H1 (cell line): ENCODE measurements at regions not wholly inside any gene's neighbourhood (a gene's known extent, or its start where the extent isn't known, plus 50 kb on each side); places are given as distances from the start of the nearest gene placed in this dataset.

Source experiments
- CTCF ChIA-PET: fragments of 300-600 bp; sonication (Branson Sonifier 250); formaldehyde crosslinking; loops from one replicate; lab custom pipeline; 2021; ENCODE audit not compliant: partially characterized antibody; lab: Charles Lee
- POLR2A ChIA-PET: fragments of 300-600 bp; sonication (Branson Sonifier 250); formaldehyde crosslinking; loops from one replicate; lab custom pipeline; 2021; ENCODE audit warnings: inconsistent platforms; ENCODE audit not compliant: partially characterized antibody; lab: Charles Lee
- DNase-seq, 2 experiments: peaks; one replicate each; pipeline versions ENCODE4 v3.0.0 to v3.0.0-alpha.2; 2010 to 2022; ENCODE audit warnings: low spot score in 2 of 2, low read depth in 1 of 2, mixed read lengths in 1 of 2
- FAIRE-seq: peaks from 2 replicates; lab custom pipeline; 2011; peaks lifted over from hg19 to GRCh38; lab: Jason Lieb, UNC
- H2AFZ ChIP-seq: 2 replicates; pipeline ENCODE4 v1.8.1; 2012; ENCODE audit warnings: low read length, inconsistent platforms
- H2AK5ac ChIP-seq: 2 replicates; pipeline ENCODE4 v1.6.1; 2013; ENCODE audit warnings: low read depth, low read length
- H2BK120ac ChIP-seq: replicated peaks from 2 replicates; pipeline ENCODE3; 2013; ENCODE audit warnings: low read depth, low read length, inconsistent platforms
- H2BK12ac ChIP-seq: 2 replicates; pipeline ENCODE4 v1.6.1; 2013; ENCODE audit warnings: low read depth, low read length
- H2BK15ac ChIP-seq: 2 replicates; pipeline ENCODE4 v1.6.1; 2013; ENCODE audit warnings: low read length
- H2BK20ac ChIP-seq: 2 replicates; pipeline ENCODE4 v1.6.1; 2013; ENCODE audit warnings: low read length
- H2BK5ac ChIP-seq: 2 replicates; pipeline ENCODE4 v1.6.1; 2013; ENCODE audit warnings: low read depth, low read length
- H3K14ac ChIP-seq: 2 replicates; pipeline ENCODE4 v1.6.1; 2013; ENCODE audit warnings: inconsistent platforms; ENCODE audit not compliant: insufficient read length
- H3K18ac ChIP-seq: 2 replicates; pipeline ENCODE4 v1.6.1; 2013; ENCODE audit warnings: low read length; ENCODE audit errors: extremely low read depth
- H3K23ac ChIP-seq: 2 replicates; pipeline ENCODE4 v1.6.1; 2013; ENCODE audit warnings: inconsistent platforms; ENCODE audit not compliant: insufficient read length
- H3K23me2 ChIP-seq: 2 replicates; pipeline ENCODE4 v1.6.1; 2013; ENCODE audit warnings: low read depth, low read length
- H3K27ac ChIP-seq: 2 replicates; pipeline ENCODE4 v1.6.1; 2011; ENCODE audit warnings: low read depth, low read length, inconsistent platforms
- H3K27me3 ChIP-seq, 4 experiments: replicated peaks in 1 of 4; 1 replicate in 1 of 4; 2 replicates in 3 of 4; pipeline versions ENCODE4 v1.6.1 to v1.8.1; 2011 to 2013; ENCODE audit warnings: low read length in 3 of 4, mild to moderate bottlenecking in 3 of 4, inconsistent platforms in 2 of 4, mixed read lengths in 2 of 4, moderate library complexity in 1 of 4; ENCODE audit not compliant: control insufficient read depth in 3 of 4, insufficient read depth in 3 of 4; ENCODE audit errors: extremely low read depth in 1 of 4
- H3K36me3 ChIP-seq, 4 experiments: 2 replicates each; pipeline versions ENCODE4 v1.6.1 to v1.8.1; 2011 to 2013; ENCODE audit warnings: mild to moderate bottlenecking in 4 of 4, low read length in 3 of 4, moderate library complexity in 2 of 4, control low read depth in 1 of 4, inconsistent platforms in 1 of 4; ENCODE audit not compliant: insufficient read depth in 4 of 4, control insufficient read depth in 2 of 4
- H3K4ac ChIP-seq: replicated peaks from 2 replicates; pipeline ENCODE3; 2013; ENCODE audit warnings: low read length, low read depth, mixed read lengths, inconsistent platforms; ENCODE audit not compliant: insufficient read length
- H3K4me1 ChIP-seq, 4 experiments: replicated peaks in 1 of 4; 1 replicate in 1 of 4; 2 replicates in 3 of 4; pipeline versions ENCODE4 v1.6.1 to v1.8.1; 2011 to 2013; ENCODE audit warnings: low read length in 3 of 4, inconsistent platforms in 2 of 4, mixed read lengths in 1 of 4; ENCODE audit not compliant: insufficient read depth in 4 of 4, control insufficient read depth in 3 of 4
- H3K4me2 ChIP-seq, 2 experiments: 2 replicates each; pipeline versions ENCODE4 v1.6.1 to v1.8.1; 2011 to 2013; ENCODE audit warnings: low read depth in 2 of 2, low read length in 2 of 2, control low read depth in 1 of 2, inconsistent platforms in 1 of 2, mild to moderate bottlenecking in 1 of 2; ENCODE audit not compliant: insufficient read depth in 1 of 2
- H3K4me3 ChIP-seq, 4 experiments: fragments of 200-600, 300-600 bp in 1 of 4; sonication (generic), shearing (Covaris generic), sonication (Bioruptor Twin) in 1 of 4; 2 replicates each; pipeline versions ENCODE4 v1.5.1 to v1.8.1; 2011 to 2016; ENCODE audit warnings: low read length in 4 of 4, low read depth in 3 of 4, control low read depth in 2 of 4, inconsistent platforms in 2 of 4, mild to moderate bottlenecking in 2 of 4, mixed read lengths in 1 of 4, moderate library complexity in 1 of 4; ENCODE audit not compliant: insufficient read depth in 2 of 4; ENCODE audit errors: extremely low read depth in 1 of 4
- H3K56ac ChIP-seq: replicated peaks from 2 replicates; pipeline ENCODE3; 2013; ENCODE audit warnings: low read depth, mild to moderate bottlenecking, mixed read lengths, low read length, inconsistent platforms; ENCODE audit not compliant: insufficient read length
- H3K79me1 ChIP-seq: 2 replicates; pipeline ENCODE4 v1.6.1; 2013; ENCODE audit warnings: low read depth, low read length, control low read depth
- H3K79me2 ChIP-seq, 2 experiments: 2 replicates each; pipeline versions ENCODE4 v1.6.1 to v1.8.1; 2012 to 2013; ENCODE audit warnings: low read length in 2 of 2, mild to moderate bottlenecking in 2 of 2, inconsistent platforms in 1 of 2; ENCODE audit not compliant: insufficient read depth in 2 of 2, control insufficient read depth in 1 of 2
- H3K9ac ChIP-seq, 4 experiments: replicated peaks in 1 of 4; 1 replicate in 1 of 4; 2 replicates in 3 of 4; pipeline versions ENCODE4 v1.6.1 to v1.8.1; 2011 to 2013; ENCODE audit warnings: low read depth in 3 of 4, low read length in 3 of 4, control low read depth in 2 of 4, mild to moderate bottlenecking in 2 of 4, moderate library complexity in 2 of 4, inconsistent platforms in 1 of 4; ENCODE audit errors: extremely low read depth in 1 of 4
- H3K9me3 ChIP-seq, 2 experiments: 2 replicates each; pipeline versions ENCODE4 v1.6.1 to v1.8.1; 2012 to 2013; ENCODE audit warnings: mild to moderate bottlenecking in 2 of 2, moderate library complexity in 2 of 2, control low read depth in 1 of 2, inconsistent platforms in 1 of 2, low read depth in 1 of 2, low read length in 1 of 2, mixed read lengths in 1 of 2; ENCODE audit not compliant: insufficient read depth in 2 of 2
- H4K20me1 ChIP-seq, 2 experiments: replicated peaks in 1 of 2; 2 replicates each; pipeline versions ENCODE3 to v1.8.1; 2011 to 2013; ENCODE audit warnings: inconsistent platforms in 2 of 2, low read length in 2 of 2, mild to moderate bottlenecking in 1 of 2; ENCODE audit not compliant: insufficient read depth in 2 of 2, control insufficient read depth in 1 of 2
- H4K5ac ChIP-seq: 2 replicates; pipeline ENCODE4 v1.6.1; 2013; ENCODE audit warnings: low read length, low read depth, mixed read lengths, inconsistent platforms; ENCODE audit not compliant: insufficient read length
- H4K8ac ChIP-seq: 2 replicates; pipeline ENCODE4 v1.8.0; 2013; ENCODE audit warnings: mild to moderate bottlenecking, moderate library complexity, low read length, inconsistent platforms; ENCODE audit not compliant: insufficient read depth; ENCODE audit errors: extremely low read depth
- H4K91ac ChIP-seq: replicated peaks from 2 replicates; pipeline ENCODE3; 2013; ENCODE audit warnings: low read length, mixed read lengths, inconsistent platforms; ENCODE audit not compliant: insufficient read length
- EP300 ChIP-seq, 2 experiments: IDR thresholded peaks; 1 replicate in 1 of 2; 2 replicates in 1 of 2; pipeline ENCODE4 v1.6.1; 2011 to 2012; ENCODE audit warnings: low read depth in 2 of 2, low read length in 2 of 2, mild to moderate bottlenecking in 2 of 2, borderline replicate concordance in 1 of 2, inconsistent platforms in 1 of 2, moderate library complexity in 1 of 2
- EZH2 ChIP-seq: fragments of 200-600 bp; sonication (generic); IDR thresholded peaks from 2 replicates; pipeline ENCODE4 v1.7.1; 2012; ENCODE audit warnings: low read depth, mild to moderate bottlenecking, moderate library complexity, low read length, inconsistent platforms; ENCODE audit not compliant: severe bottlenecking
- FOSL1 ChIP-seq: IDR thresholded peaks from 2 replicates; pipeline ENCODE4 v1.6.1; 2011; ENCODE audit warnings: mild to moderate bottlenecking, low read depth, low read length, moderate library complexity; ENCODE audit not compliant: insufficient read depth
- GTF2F1 ChIP-seq: IDR thresholded peaks from 2 replicates; pipeline ENCODE4 v1.6.1; 2012; ENCODE audit warnings: low read depth, low read length, improper control_type of control experiment, borderline replicate concordance
- HDAC2 ChIP-seq, 2 experiments: fragments of 300-600 bp in 1 of 2; sonication (generic) in 1 of 2; IDR thresholded peaks; 2 replicates each; pipeline ENCODE4 v1.6.1; 2011 to 2012; ENCODE audit warnings: low read depth in 2 of 2, low read length in 2 of 2, mild to moderate bottlenecking in 2 of 2, moderate library complexity in 2 of 2, borderline replicate concordance in 1 of 2, inconsistent platforms in 1 of 2
- KDM4A ChIP-seq: IDR thresholded peaks from one replicate; pipeline ENCODE4 v1.7.1; 2012; ENCODE audit warnings: low read depth, mild to moderate bottlenecking, moderate library complexity, low read length, inconsistent platforms; ENCODE audit not compliant: severe bottlenecking
- POLR2A ChIP-seq, 2 experiments: IDR thresholded peaks; 1 replicate in 1 of 2; 2 replicates in 1 of 2; pipeline ENCODE4 v1.6.1; 2011; ENCODE audit warnings: low read depth in 2 of 2, low read length in 2 of 2, mild to moderate bottlenecking in 2 of 2; ENCODE audit errors: control extremely low read depth in 1 of 2
- RBBP5 ChIP-seq: IDR thresholded peaks from 2 replicates; pipeline ENCODE4 v1.7.1; 2012; ENCODE audit warnings: low read depth, mild to moderate bottlenecking, inconsistent platforms, low read length, moderate library complexity, borderline replicate concordance
- RNF2 ChIP-seq: fragments of 200-900, 300-1000 bp; sonication (generic); IDR thresholded peaks from 2 replicates; pipeline ENCODE4 v1.7.1; 2016; ENCODE audit warnings: borderline replicate concordance, low read depth, mild to moderate bottlenecking, antibody characterized with exemption, low read length; ENCODE audit not compliant: poor library complexity, severe bottlenecking; ENCODE audit errors: missing control alignments
- SP2 ChIP-seq: IDR thresholded peaks from 2 replicates; pipeline ENCODE4 v1.6.1; 2012; ENCODE audit warnings: mild to moderate bottlenecking, low read length, inconsistent platforms
- SP4 ChIP-seq: IDR thresholded peaks from 2 replicates; pipeline ENCODE4 v1.6.1; 2012; ENCODE audit warnings: low read length, inconsistent platforms
- SRF ChIP-seq: IDR thresholded peaks from 2 replicates; pipeline ENCODE4 v1.6.1; 2011; ENCODE audit warnings: mild to moderate bottlenecking, low read depth, low read length, moderate library complexity
- TAF1 ChIP-seq: IDR thresholded peaks from 2 replicates; pipeline ENCODE4 v1.6.1; 2011; ENCODE audit warnings: mild to moderate bottlenecking, low read depth, low read length
- TAF7 ChIP-seq: optimal IDR thresholded peaks from 2 replicates; pipeline ENCODE3; 2011; ENCODE audit warnings: low read depth, mild to moderate bottlenecking, inconsistent platforms, low read length, moderate library complexity, borderline replicate concordance
- TCF12 ChIP-seq: IDR thresholded peaks from 2 replicates; pipeline ENCODE4 v1.6.1; 2011; ENCODE audit warnings: low read depth, mild to moderate bottlenecking, low read length
- WGBS, 2 experiments: shearing (Covaris generic) in 1 of 2; methylation state at CpG; one replicate each; pipeline versions ENCODE4 v1.1.6 to v1.1.7; 2013 to 2015; ENCODE audit warnings: low lambda C conversion rate in 2 of 2, mixed read lengths in 2 of 2, inconsistent platforms in 1 of 2, low coverage in 1 of 2, missing lambda C conversion rate in 1 of 2; ENCODE audit not compliant: insufficient replicate concordance in 2 of 2, insufficient coverage in 1 of 2, insufficient read length in 1 of 2; ENCODE audit errors: extremely low coverage in 1 of 2, missing lambda C conversion rate in 1 of 2; 5-methylcytosine and 5-hydroxymethylcytosine counted together

DNA sequence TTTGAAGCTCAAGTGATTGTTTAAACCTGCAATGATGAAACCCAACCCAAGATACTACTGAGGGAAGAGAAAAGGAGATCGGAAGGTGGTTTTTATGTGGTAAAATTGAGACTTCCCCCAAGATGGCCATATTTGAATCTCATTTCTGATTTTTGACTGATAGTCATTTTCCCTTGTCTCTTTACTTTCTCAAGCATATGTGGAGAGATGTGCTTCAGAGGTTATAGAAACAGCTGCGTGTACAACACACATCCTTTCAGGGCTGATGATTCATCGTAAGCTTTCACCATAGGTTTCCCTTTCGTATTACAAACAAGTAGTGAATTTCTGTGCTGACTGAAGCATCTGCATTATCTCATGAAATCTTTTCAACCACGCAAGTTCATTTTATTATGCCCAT lies 276.2 kb downstream of the EMP1 start:
- H3K27ac ChIP-seq = no peak overlapping the region
- no peak overlapping the region for H2BK5ac ChIP-seq
- no peak for FAIRE-seq
- no peaks in the 10 kb centered on the region for H3K79me1 ChIP-seq
- no peak overlapping the region for H3K9ac ChIP-seq
- H3K18ac ChIP-seq = no peak overlapping the region
- H3K56ac ChIP-seq = no peak overlapping the region
- H4K5ac ChIP-seq = no peak overlapping the region
- no peak overlapping the region for H3K4me2 ChIP-seq
- no peak overlapping the region for H2BK15ac ChIP-seq
- no peak overlapping the region for H2AK5ac ChIP-seq
- no peak overlapping the region for H3K23ac ChIP-seq
- H3K14ac ChIP-seq = no peak overlapping the region
- H3K27me3 ChIP-seq = no peaks in the 10 kb centered on the region
- ChIA-PET CTCF (interaction anchor here (0.9 to 1.1 kb wide), 3 partner anchors 36 to 188 kb away, joined by 3 to 4 read pairs (median 3); no protein-coding TSS in a partner anchor), POLR2A (no interaction called here)
- no peak overlapping the region for H3K4ac ChIP-seq
- H2BK120ac ChIP-seq = no peak overlapping the region
- 89% methylated on average over 5 of the region's 5 CpGs; no CpG with 5 or more reads in 1 of the 2 experiments for WGBS, 2 experiments
- no peaks in the 10 kb centered on the region for H4K20me1 ChIP-seq
- H2AFZ ChIP-seq = no peak overlapping the region
- no peak overlapping the region for H4K91ac ChIP-seq
- H3K4me1 ChIP-seq = no peaks in the 10 kb centered on the region
- H3K36me3 ChIP-seq = no peaks in the 10 kb centered on the region
- no peaks in the 10 kb centered on the region for H3K79me2 ChIP-seq
- no peak overlapping the region for H4K8ac ChIP-seq
- peaks cover 3% of the 10 kb centered on the region; the same call in 1 of the 2 replicates for H3K23me2 ChIP-seq
- H2BK20ac ChIP-seq = no peak overlapping the region
- H3K9me3 ChIP-seq = no peaks in the 10 kb centered on the region
- DNase-seq = no peak
- H3K4me3 ChIP-seq = no peak overlapping the region
- no peak overlapping the region for H2BK12ac ChIP-seq
- no peak for TF ChIP-seq KDM4A
- no peak for TF ChIP-seq RBBP5
- TF ChIP-seq TAF1 = no peak
- no peak for TF ChIP-seq HDAC2 (IDR thresholded peaks at IDR 0.05; ENCODE audit: borderline replicate concordance in 1 of 2, low read depth in 2 of 2, low read length in 2 of 2)
- no peak for TF ChIP-seq GTF2F1
- no peak for TF ChIP-seq TCF12
- no peak for TF ChIP-seq TAF7
- TF ChIP-seq FOSL1 = no peak
- no peak for TF ChIP-seq EZH2
- TF ChIP-seq SP2 = no peak
- TF ChIP-seq SP4 = no peak
- TF ChIP-seq EP300 (IDR thresholded peaks at IDR 0.05; ENCODE audit: borderline replicate concordance in 1 of 2, low read depth in 2 of 2, low read length in 2 of 2) = no peak
- no peak for TF ChIP-seq RNF2
- no peak for TF ChIP-seq SRF
- no peak for TF ChIP-seq POLR2A (IDR thresholded peaks at IDR 0.05; ENCODE audit: control extremely low read depth in 1 of 2, low read depth in 2 of 2, low read length in 2 of 2)
